Activated naive CD8-positive, alpha-beta T cell treated with anti-CD3 and anti-CD28 coated beads, Interleukin-2, amount 50 U/mL, for 24 hours (primary cell): ENCODE measurements at regions not wholly inside any gene's neighbourhood (a gene's known extent, or its start where the extent isn't known, plus 50 kb on each side); places are given as distances from the start of the nearest gene placed in this dataset.

Experiments used
- ATAC-seq: fragments of 150-1000 bp; cut with Tn5 transposase; one replicate; pipeline ENCODE4 v1.10.0; 2021
- DNase-seq: peaks from one replicate; pipeline ENCODE4 v3.0.0; 2021
- H3K27ac Mint-ChIP-seq: one replicate; pipeline ENCODE4 v1.8.0; 2021; ENCODE audit warnings: mild to moderate bottlenecking, mixed read lengths
- H3K27me3 Mint-ChIP-seq: one replicate; pipeline ENCODE4 v1.8.0; 2021; ENCODE audit warnings: mixed read lengths
- H3K36me3 Mint-ChIP-seq: one replicate; pipeline ENCODE4 v1.8.0; 2021; ENCODE audit warnings: low read depth, mixed read lengths
- H3K4me1 Mint-ChIP-seq: one replicate; pipeline ENCODE4 v1.8.0; 2021; ENCODE audit warnings: mixed read lengths
- H3K4me3 Mint-ChIP-seq: one replicate; pipeline ENCODE4 v1.8.0; 2021; ENCODE audit warnings: mild to moderate bottlenecking, moderate library complexity, mixed read lengths
- H3K9me3 Mint-ChIP-seq: one replicate; pipeline ENCODE4 v1.8.0; 2021; ENCODE audit warnings: mixed read lengths

- no peak for DNase-seq
- H3K36me3 Mint-ChIP-seq, result no peaks in the 10 kb centered on the region
- H3K27ac Mint-ChIP-seq, result no peak overlapping the region
- no peak for ATAC-seq
- H3K4me3 Mint-ChIP-seq, result no peak overlapping the region
- no peaks in the 10 kb centered on the region for H3K4me1 Mint-ChIP-seq
- H3K9me3 Mint-ChIP-seq, result peaks cover 22% of the 10 kb centered on the region
- no peaks in the 10 kb centered on the region for H3K27me3 Mint-ChIP-seq
These were observed 203.9 kb upstream of the VSTM2A start for GRCh38 chr7:54338319-54338718.

DNA sequence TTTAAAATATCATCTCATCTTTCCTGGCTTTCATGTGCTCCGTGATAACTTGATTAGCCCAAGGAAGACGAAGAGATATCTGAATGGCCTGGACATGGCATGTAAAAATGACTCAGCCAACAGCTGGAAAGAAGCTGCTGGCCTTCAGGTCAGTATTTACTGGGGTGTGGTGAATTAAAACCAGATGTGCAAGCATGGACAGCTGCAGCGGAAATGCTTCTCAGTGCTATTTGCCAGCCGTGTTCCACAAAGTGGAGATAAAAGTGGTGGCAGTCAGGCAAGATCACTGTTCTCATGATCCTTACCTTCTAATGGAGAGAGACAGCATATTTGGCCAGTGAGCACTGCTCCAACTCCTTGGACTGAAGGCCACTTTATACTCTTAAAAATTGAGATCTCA is 203.1 kb upstream of the VSTM2A start:
- Mint-ChIP-seq H3K27me3 (no peaks in the 10 kb centered on the region), H3K36me3 (no peaks in the 10 kb centered on the region), H3K4me3 (no peak overlapping the region), H3K9me3 (peaks cover 25% of the 10 kb centered on the region), H3K4me1 (no peaks in the 10 kb centered on the region), H3K27ac (no peak overlapping the region)
- ATAC-seq (no peak), DNase-seq (no peak)

GRCh38 chr7:54342458-54342857 is 199.7 kb upstream of the VSTM2A start:
- H3K4me1 Mint-ChIP-seq, result no peaks in the 10 kb centered on the region
- no peak for ATAC-seq
- no peak for DNase-seq
- H3K4me3 Mint-ChIP-seq, result no peak overlapping the region
- peaks cover 21% of the 10 kb centered on the region for H3K9me3 Mint-ChIP-seq
- H3K27ac Mint-ChIP-seq, result no peak overlapping the region
- H3K27me3 Mint-ChIP-seq, result no peaks in the 10 kb centered on the region
- no peaks in the 10 kb centered on the region for H3K36me3 Mint-ChIP-seq

DNA sequence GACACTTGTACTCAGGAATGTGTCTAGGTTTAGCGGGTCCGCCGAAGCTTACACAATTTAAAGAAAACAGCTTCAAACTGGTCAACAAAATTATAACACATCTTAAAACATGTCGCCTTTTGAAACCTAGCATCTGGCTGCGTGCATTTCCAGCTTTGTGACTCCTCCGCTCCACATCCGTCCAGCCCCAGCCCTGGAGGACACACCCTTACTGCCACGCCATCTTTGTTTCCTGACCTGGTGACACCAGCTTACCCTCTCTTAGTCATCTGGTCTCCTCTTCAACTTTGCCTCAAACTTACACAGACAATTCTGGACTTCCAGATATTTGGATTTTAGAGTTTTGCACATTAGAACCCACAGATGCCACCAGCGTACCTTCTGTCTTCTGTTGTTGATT is 198.7 kb upstream of the VSTM2A start:
- no peak overlapping the region for H3K27ac Mint-ChIP-seq
- H3K9me3 Mint-ChIP-seq, result peaks cover 30% of the 10 kb centered on the region
- H3K36me3 Mint-ChIP-seq, result no peaks in the 10 kb centered on the region
- no peaks in the 10 kb centered on the region for H3K27me3 Mint-ChIP-seq
- no peak for DNase-seq
- H3K4me3 Mint-ChIP-seq, result no peak overlapping the region
- no peak for ATAC-seq
- H3K4me1 Mint-ChIP-seq, result no peaks in the 10 kb centered on the region

GRCh38 chr7:54345746-54346145 is 196.4 kb upstream of the VSTM2A start:
- no peak for ATAC-seq
- H3K36me3 Mint-ChIP-seq, result no peaks in the 10 kb centered on the region
- peaks cover 29% of the 10 kb centered on the region for H3K9me3 Mint-ChIP-seq
- no peak for DNase-seq
- no peaks in the 10 kb centered on the region for H3K4me1 Mint-ChIP-seq
- H3K27me3 Mint-ChIP-seq, result no peaks in the 10 kb centered on the region
- no peak overlapping the region for H3K4me3 Mint-ChIP-seq
- no peak overlapping the region for H3K27ac Mint-ChIP-seq

GRCh38 chr7:54349229-54349628 is 192.9 kb upstream of the VSTM2A start:
- Mint-ChIP-seq H3K36me3 (no peaks in the 10 kb centered on the region), H3K27me3 (no peaks in the 10 kb centered on the region), H3K27ac (no peak overlapping the region), H3K9me3 (peaks cover 25% of the 10 kb centered on the region), H3K4me3 (no peak overlapping the region), H3K4me1 (no peaks in the 10 kb centered on the region)
- ATAC-seq (no peak), DNase-seq (no peak)

GRCh38 chr7:54354436-54354835 is 187.7 kb upstream of the VSTM2A start:
- Mint-ChIP-seq H3K27me3 (no peaks in the 10 kb centered on the region), H3K4me1 (no peaks in the 10 kb centered on the region), H3K4me3 (no peak overlapping the region), H3K9me3 (peaks cover 7% of the 10 kb centered on the region), H3K36me3 (no peaks in the 10 kb centered on the region), H3K27ac (no peak overlapping the region)
- no peak for ATAC-seq
- no peak for DNase-seq

DNA sequence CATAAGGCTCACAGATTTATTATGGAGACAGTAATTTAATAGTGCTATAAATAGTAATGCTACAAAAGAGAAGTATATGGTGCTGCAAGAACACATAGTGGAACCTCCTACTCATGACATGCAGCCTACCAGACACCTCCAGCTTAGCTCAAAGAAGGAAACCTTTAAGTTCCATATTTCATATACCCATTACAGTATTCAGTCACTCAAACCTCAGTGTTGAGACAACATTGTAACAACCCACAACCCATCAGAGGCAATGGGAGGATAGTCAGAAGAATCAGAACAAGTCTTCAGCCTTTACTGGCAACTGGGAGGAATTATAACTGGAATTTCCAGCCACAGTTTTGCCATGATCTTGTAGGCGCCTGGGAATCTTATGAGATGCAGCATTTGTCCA is 186.3 kb upstream of the VSTM2A start:
- H3K27me3 Mint-ChIP-seq, result no peaks in the 10 kb centered on the region
- H3K4me3 Mint-ChIP-seq, result no peak overlapping the region
- no peak for DNase-seq
- peaks cover 12% of the 10 kb centered on the region for H3K9me3 Mint-ChIP-seq
- no peaks in the 10 kb centered on the region for H3K4me1 Mint-ChIP-seq
- H3K36me3 Mint-ChIP-seq, result no peaks in the 10 kb centered on the region
- ATAC-seq, result no peak
- H3K27ac Mint-ChIP-seq, result no peak overlapping the region

GRCh38 chr7:54360075-54360840 is 181.9 kb upstream of the VSTM2A start:
- no peaks in the 10 kb centered on the region for H3K36me3 Mint-ChIP-seq
- no peak overlapping the region for H3K4me3 Mint-ChIP-seq
- no peak for DNase-seq
- peaks cover 21% of the 10 kb centered on the region for H3K9me3 Mint-ChIP-seq
- no peak for ATAC-seq
- no peaks in the 10 kb centered on the region for H3K4me1 Mint-ChIP-seq
- no peaks in the 10 kb centered on the region for H3K27me3 Mint-ChIP-seq
- no peak overlapping the region for H3K27ac Mint-ChIP-seq

DNA sequence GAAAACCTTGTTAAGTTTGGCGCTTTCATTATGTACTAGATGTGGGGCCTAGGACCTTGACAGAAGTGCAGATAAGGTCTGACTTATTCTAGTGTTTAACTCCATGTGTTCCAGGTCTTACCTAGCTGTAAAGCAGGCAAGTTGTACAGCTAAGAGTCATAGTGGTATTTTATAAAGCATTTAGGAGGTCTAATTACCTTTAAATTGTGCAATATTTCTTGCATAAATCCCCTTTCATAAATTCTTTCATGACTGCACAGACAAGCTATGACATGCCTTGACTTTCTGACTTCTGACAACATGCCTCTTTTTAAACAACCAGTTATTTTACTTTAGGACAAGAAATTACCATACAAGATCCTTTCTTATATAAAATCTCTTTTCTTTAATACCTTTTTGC is 151.6 kb upstream of the VSTM2A start:
- Mint-ChIP-seq H3K4me1 (no peaks in the 10 kb centered on the region), H3K27me3 (no peaks in the 10 kb centered on the region), H3K27ac (no peak overlapping the region), H3K4me3 (no peak overlapping the region), H3K36me3 (no peaks in the 10 kb centered on the region), H3K9me3 (peaks cover 15% of the 10 kb centered on the region)
- ATAC-seq, result no peak
- no peak for DNase-seq

- Mint-ChIP-seq H3K36me3 (no peaks in the 10 kb centered on the region), H3K27me3 (no peaks in the 10 kb centered on the region), H3K9me3 (peaks cover 4% of the 10 kb centered on the region), H3K27ac (no peak overlapping the region), H3K4me3 (no peak overlapping the region), H3K4me1 (no peaks in the 10 kb centered on the region)
- ATAC-seq (no peak), DNase-seq (no peak)
These were observed 149.2 kb upstream of the VSTM2A start for GRCh38 chr7:54392935-54393334.

DNA sequence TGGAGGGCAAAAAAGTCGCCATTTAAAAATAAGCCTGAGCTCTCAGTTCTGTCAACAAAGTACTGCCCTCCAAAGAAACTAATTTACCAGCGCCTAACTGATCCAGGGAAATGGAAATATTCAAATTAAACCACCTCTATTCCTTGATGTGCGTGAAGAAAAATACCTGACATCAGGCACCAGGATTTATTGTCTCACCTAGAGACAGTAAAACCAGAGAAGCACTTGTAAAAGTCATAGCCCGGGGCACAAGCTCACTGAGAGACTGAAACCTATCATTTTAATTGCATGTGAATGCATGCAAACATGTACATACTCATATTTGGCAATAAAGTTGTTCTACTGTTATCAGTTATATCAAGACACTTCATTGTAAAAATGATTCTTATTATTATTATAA is 147.3 kb upstream of the VSTM2A start:
- H3K4me3 Mint-ChIP-seq, result no peak overlapping the region
- DNase-seq, result no peak
- H3K36me3 Mint-ChIP-seq, result no peaks in the 10 kb centered on the region
- no peaks in the 10 kb centered on the region for H3K4me1 Mint-ChIP-seq
- peaks cover 4% of the 10 kb centered on the region for H3K9me3 Mint-ChIP-seq
- ATAC-seq, result no peak
- H3K27ac Mint-ChIP-seq, result no peak overlapping the region
- no peaks in the 10 kb centered on the region for H3K27me3 Mint-ChIP-seq

DNA sequence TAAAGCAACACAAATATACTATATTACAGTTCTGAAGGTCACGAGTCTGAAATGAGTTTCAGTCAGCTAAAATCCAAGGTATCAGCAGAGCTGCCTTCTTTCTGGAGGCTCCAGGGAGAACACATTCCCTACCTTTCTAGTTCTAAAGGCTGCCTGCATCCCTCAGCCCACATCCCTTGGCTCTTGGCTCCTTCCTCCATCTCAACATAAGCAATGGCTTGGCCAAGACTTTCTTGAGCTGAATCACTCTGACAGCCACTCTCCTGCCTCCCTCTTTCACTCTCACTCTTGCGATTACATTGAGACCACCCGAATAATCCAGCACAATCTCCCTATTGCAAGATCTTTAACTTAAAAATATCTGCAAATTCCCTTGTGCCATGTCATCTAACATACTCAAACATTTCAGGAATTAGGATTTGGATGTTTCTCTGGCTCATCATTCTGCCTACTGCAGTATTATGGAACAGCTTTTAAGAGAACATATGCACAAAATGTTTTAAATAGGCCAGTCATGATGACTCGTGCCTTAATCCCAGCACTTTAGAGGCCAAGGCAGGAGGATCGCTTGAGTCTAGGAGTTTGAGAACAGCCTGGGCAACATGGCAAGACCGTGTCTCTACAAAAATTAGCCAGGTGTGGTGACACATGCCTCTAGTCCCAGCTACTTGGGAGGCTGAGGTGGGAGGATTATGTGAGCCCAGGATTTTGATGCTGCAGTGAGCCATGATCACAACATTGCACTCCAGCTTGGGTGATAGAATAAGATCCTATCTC is 144.2 kb upstream of the VSTM2A start:
- ATAC-seq (no peak), DNase-seq (no peak)
- Mint-ChIP-seq H3K9me3 (no peaks in the 10 kb centered on the region), H3K27ac (no peak overlapping the region), H3K4me1 (no peaks in the 10 kb centered on the region), H3K4me3 (no peak overlapping the region), H3K27me3 (no peaks in the 10 kb centered on the region), H3K36me3 (no peaks in the 10 kb centered on the region)

- no peaks in the 10 kb centered on the region for H3K9me3 Mint-ChIP-seq
- H3K36me3 Mint-ChIP-seq, result no peaks in the 10 kb centered on the region
- no peaks in the 10 kb centered on the region for H3K4me1 Mint-ChIP-seq
- no peaks in the 10 kb centered on the region for H3K27me3 Mint-ChIP-seq
- H3K4me3 Mint-ChIP-seq, result no peak overlapping the region
- no peak overlapping the region for H3K27ac Mint-ChIP-seq
- no peak for ATAC-seq
- DNase-seq, result no peak
These were observed 143.3 kb upstream of the VSTM2A start for GRCh38 chr7:54398863-54399262.

- H3K27me3 Mint-ChIP-seq, result no peaks in the 10 kb centered on the region
- H3K36me3 Mint-ChIP-seq, result no peaks in the 10 kb centered on the region
- no peak overlapping the region for H3K27ac Mint-ChIP-seq
- ATAC-seq (no peak), DNase-seq (no peak)
- peaks cover 21% of the 10 kb centered on the region for H3K9me3 Mint-ChIP-seq
- no peak overlapping the region for H3K4me3 Mint-ChIP-seq
- H3K4me1 Mint-ChIP-seq, result no peaks in the 10 kb centered on the region
These were observed 132.3 kb upstream of the VSTM2A start for GRCh38 chr7:54409917-54410316.
